T47D (cell line): ENCODE measurements at regions not wholly inside any gene's neighbourhood (a gene's known extent, or its start where the extent isn't known, plus 50 kb on each side); places are given as distances from the start of the nearest gene placed in this dataset.

Experiments
- DNase-seq, 2 experiments: peaks; one replicate each; pipeline versions ENCODE4 v3.0.0 to v3.0.0-alpha.2; 2011 to 2012; ENCODE audit warnings: low read depth in 1 of 2, low spot score in 1 of 2
- JUND ChIP-seq: IDR thresholded peaks from 2 replicates; pipeline ENCODE4 v1.6.1; 2012; ENCODE audit warnings: low read depth
- in situ Hi-C: cut with HindIII; loops from 2 replicates; pipeline ENCODE4 v1.10.0; 2016; ENCODE audit warnings: low sequenced_read_pairs, low pct_unique_long_range_greater_than_20kb

- in situ Hi-C loops: no loop called here
- no peak for TF ChIP-seq JUND
- no peak for DNase-seq
These were observed 257.8 kb upstream of the ZNF32 start for GRCh38 chr10:43906490-43906889.

GRCh38 chr10:43905512-43906236, 257.0 kb upstream of the ZNF32 start:
- TF ChIP-seq JUND: no peak
- no peak for DNase-seq
- in situ Hi-C loops: no loop called here

GRCh38 chr10:43904844-43905243, 256.2 kb upstream of the ZNF32 start:
- DNase-seq: no peak
- no peak for TF ChIP-seq JUND
- in situ Hi-C loops: no loop called here

DNA sequence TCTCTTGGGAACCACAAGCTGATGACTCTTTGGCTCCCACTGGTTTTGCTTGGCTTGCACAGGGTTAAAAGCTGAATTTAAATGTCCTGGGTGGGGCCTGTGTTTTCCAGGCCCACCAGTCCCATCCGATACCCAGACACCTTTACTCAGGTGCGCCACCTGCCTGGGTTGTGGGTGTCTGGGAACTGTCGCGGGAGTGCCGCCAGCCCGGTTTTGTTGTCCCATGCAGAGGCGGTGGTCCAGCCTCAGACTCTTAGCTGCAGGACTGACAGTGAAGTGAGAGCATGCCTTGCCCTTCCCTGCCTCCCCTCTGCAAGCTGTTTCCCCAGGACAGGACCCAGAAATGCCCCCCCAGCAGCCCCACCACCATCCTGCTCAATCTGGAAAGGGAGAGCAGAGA, 255.6 kb upstream of the ZNF32 start:
- DNase-seq: no peak

DNA sequence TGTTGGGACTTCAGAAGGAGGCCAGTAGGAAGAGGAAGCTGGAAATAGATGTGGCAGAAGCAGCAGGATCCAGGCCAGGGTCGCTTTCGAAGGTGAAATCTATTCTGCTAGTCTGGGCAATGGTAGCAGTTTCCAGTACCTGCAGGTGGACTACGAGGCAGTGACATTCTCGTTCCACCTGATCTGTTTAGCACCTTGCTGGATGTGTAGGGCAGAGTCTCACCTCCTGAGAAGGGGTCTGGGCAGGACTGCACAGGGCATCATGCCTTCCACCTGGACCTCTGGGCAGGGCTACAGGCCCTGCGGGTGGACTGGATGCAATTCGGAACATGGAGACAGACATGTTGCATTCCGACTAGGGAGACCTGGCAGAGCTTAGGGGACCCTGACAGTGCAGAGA, 254.8 kb upstream of the ZNF32 start:
- in situ Hi-C loops: no loop called here
- DNase-seq: no peak
- TF ChIP-seq JUND: no peak

More for the DNA sequence above, 255.6 kb upstream of the ZNF32 start:
- in situ Hi-C loops: no loop called here
- no peak for TF ChIP-seq JUND

DNA sequence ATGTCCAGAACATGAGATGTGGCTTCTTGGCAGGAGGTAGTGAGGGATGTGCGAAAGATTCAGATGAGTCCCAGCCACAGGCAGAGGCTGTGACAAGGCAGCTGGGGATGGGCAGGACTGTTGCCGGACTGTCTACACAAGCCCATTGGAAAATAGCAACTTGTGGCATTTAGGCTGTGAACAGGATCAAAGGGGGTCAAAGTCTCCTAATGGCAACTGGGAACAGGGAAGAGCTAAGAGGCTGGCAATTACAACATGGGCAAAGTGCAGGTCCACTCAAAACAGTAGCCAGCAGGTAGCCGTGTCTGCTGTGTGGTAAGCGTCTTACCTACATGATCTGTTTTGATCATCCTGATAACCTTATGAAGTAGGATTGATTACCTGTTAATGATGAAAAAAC, 254.2 kb upstream of the ZNF32 start:
- TF ChIP-seq JUND: no peak
- no peak for DNase-seq
- in situ Hi-C loops: no loop called here

DNA sequence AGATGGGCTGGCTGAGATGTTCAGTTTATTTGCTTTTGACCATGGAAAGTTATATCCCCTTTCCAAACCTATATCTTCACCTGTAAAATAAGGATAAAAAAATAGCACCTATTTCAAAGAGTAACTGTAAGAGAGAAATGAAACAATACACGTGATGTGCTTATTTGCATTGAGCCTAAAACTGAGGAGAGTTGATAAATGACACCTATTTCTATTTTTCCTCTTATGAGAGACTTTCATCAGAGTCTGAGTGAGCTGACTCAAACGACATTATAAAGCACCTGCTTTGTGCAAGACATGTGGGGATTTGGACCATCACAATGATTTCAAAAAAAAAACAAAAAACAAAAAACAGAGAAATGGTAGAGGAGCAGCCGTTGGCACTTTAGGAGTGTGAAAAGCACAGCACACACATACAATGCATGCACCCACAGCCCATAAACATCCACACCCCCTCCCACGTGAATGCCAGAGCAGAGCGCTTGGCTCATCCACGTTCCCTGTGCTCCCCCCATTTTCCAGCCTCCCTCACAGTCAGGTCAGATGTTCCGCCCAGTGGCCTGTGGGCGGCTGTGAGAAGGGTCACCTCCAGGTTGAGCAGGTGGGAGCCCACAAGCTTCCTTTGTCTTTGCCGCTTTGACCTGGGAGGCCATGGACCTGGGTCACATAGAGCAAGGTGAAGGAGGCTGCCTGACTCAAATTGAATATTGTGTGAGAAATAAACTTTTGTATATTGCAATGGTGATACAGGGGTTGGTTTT, 253.2 kb upstream of the ZNF32 start:
- DNase-seq: no peak
- no peak for TF ChIP-seq JUND
- in situ Hi-C loops: no loop called here

DNA sequence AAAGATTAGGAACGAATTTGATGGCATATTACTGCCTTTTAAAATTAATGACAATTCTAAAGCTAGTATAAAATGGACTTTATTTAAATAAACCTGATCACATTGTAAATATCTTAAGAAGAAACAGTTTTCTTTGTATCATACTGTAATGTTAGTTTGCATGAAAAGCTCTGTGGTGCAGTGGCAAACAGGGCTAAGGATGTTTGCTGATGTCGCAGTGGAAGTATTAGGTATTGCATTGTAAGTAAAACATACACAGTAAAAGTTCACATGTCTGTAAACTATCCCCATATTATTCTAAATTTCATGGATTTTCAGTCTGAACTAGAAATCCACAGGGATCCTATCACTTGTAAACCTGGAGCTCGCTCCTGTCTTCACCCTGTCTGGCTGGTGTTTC, 252.6 kb upstream of the ZNF32 start:
- DNase-seq: peak; percentile 26 to 42
- TF ChIP-seq JUND: no peak
- in situ Hi-C loops: no loop called here

- in situ Hi-C loops: no loop called here
- no peak for DNase-seq
- no peak for TF ChIP-seq JUND
These were observed 251.9 kb upstream of the ZNF32 start for GRCh38 chr10:43900571-43900970.

DNA sequence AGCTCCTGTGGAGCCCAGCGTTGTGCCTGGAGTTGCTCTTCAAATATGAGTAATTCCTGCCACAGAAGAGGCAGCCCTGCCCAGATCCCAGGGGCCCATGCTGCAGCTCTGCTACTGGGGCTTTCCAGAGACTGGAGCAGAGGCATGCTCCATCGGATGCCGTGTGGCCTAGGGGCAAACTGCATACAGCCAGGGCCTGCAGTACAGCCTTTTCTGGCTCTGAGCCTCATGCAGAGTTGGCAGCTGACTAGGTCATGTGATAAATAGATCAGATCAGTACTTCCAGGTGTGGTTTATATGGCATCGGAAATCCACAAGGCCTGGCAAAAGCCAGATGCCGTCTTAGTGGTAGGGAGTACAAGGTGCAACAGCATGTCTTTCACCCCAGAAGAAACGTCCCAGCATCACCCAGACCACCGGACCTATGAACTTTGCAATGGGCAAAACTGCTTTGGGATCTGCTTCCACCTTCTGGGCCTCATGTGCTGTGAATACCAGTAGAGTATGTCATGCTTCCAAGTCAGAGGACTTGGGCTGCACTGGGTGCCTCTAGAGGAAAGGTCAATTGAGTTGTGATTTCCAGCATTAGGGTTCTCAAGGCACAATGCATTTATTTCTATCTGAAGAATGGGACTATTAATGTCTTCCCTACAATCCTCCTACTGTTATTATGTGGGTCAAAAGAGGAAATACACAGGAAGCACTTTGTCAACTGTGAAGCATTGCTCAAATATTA, 250.7 kb upstream of the ZNF32 start:
- in situ Hi-C loops: no loop called here
- peak in 1 of 2 experiments; percentile 57 for DNase-seq
- no peak for TF ChIP-seq JUND

DNA sequence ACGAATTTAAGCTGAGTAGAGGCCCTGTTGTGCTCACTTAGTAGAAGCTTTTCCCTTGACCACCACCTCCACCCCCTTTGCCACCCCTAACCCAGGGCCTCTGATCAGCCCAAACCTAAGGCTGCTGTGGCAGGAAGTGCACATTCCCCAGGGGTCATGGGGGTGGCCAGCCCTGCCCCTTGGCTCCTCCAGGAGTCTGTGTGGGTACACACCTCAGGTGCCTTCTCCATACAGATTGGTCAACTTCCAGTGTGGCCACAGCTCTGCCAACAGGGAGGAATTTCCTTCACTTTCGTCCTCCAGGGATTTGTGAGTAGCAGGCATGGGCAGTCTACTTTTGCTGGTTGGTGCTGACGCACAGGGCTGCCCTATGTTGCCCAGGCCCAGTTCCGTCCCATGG, 249.9 kb upstream of the ZNF32 start:
- in situ Hi-C loops: no loop called here
- TF ChIP-seq JUND: no peak
- no peak for DNase-seq

- TF ChIP-seq JUND: no peak
- DNase-seq: no peak
- in situ Hi-C loops: no loop called here
These were observed 249.2 kb upstream of the ZNF32 start for GRCh38 chr10:43897765-43898419.
